ENCODE measurements at regions not wholly inside any gene's neighbourhood (a gene's known extent, or its start where the extent isn't known, plus 50 kb on each side); places are given as distances from the start of the nearest gene placed in this dataset.

- no peak for DNase-seq
Observed at GRCh38 chr2:220892018-220892634, 680.0 kb downstream of the EPHA4 start.

GRCh38 chr2:220893411-220893810 lies 678.7 kb downstream of the EPHA4 start:
- no peak for DNase-seq

- DNase-seq, result no peak
Observed at GRCh38 chr2:220894069-220894468, 678.0 kb downstream of the EPHA4 start.

- DNase-seq, result no peak
Observed at GRCh38 chr2:220899492-220899891, 672.6 kb downstream of the EPHA4 start.

- DNase-seq, result no peak
Observed at GRCh38 chr2:220904015-220904414, 668.1 kb downstream of the EPHA4 start.

- no peak for DNase-seq
Observed at GRCh38 chr2:220913384-220913783, 658.7 kb downstream of the EPHA4 start.

- DNase-seq, result no peak
Observed at GRCh38 chr2:220915092-220915623, 656.9 kb downstream of the EPHA4 start.

- DNase-seq, result no peak
Observed at GRCh38 chr2:220916931-220917330, 655.2 kb downstream of the EPHA4 start.

- no peak for DNase-seq
Observed at GRCh38 chr2:220930271-220931076, 641.6 kb downstream of the EPHA4 start.

- DNase-seq, result no peak
Observed at GRCh38 chr2:220931491-220931890, 640.6 kb downstream of the EPHA4 start.

GRCh38 chr2:220932041-220932440 lies 640.1 kb downstream of the EPHA4 start:
- DNase-seq, result no peak

GRCh38 chr2:220935789-220936321 lies 636.2 kb downstream of the EPHA4 start:
- peak; percentile 88 for DNase-seq

GRCh38 chr2:220936641-220937197 lies 635.4 kb downstream of the EPHA4 start:
- no peak for DNase-seq

GRCh38 chr2:220937245-220937644 lies 634.9 kb downstream of the EPHA4 start:
- DNase-seq, result no peak

GRCh38 chr2:220940646-220941045 lies 631.5 kb downstream of the EPHA4 start:
- DNase-seq, result no peak

- no peak for DNase-seq
Observed at GRCh38 chr2:220941683-220942082, 630.4 kb downstream of the EPHA4 start.

- DNase-seq, result no peak
Observed at GRCh38 chr2:220946552-220946951, 625.6 kb downstream of the EPHA4 start.

GRCh38 chr2:220948579-220948978 lies 623.5 kb downstream of the EPHA4 start:
- no peak for DNase-seq

GRCh38 chr2:220949466-220949865 lies 622.6 kb downstream of the EPHA4 start:
- DNase-seq, result no peak

GRCh38 chr2:220955776-220956175 lies 616.3 kb downstream of the EPHA4 start:
- DNase-seq, result no peak

GRCh38 chr2:220956429-220956828 lies 615.7 kb downstream of the EPHA4 start:
- no peak for DNase-seq

- no peak for DNase-seq
Observed at GRCh38 chr2:220959391-220959802, 612.7 kb downstream of the EPHA4 start.

GRCh38 chr2:220961143-220961860 lies 610.8 kb downstream of the EPHA4 start:
- DNase-seq, result no peak
